IMR-90 (cell line): ENCODE measurements at regions not wholly inside any gene's neighbourhood (a gene's known extent, or its start where the extent isn't known, plus 50 kb on each side); places are given as distances from the start of the nearest gene placed in this dataset.

Experiments used
- ATAC-seq: fragments of 200-7000 bp; cut with Tn5 transposase; 2 replicates; pipeline ENCODE4 v1.9.1; 2020; ENCODE audit warnings: low read depth, mild to moderate bottlenecking, moderate library complexity
- BruUV-seq: library from RNA; stranded (reverse); fragments of 400-500 nt; replicated peaks from 2 replicates; lab custom pipeline; 2021; lab: Mats Ljungman, UMichigan
- CTCF ChIA-PET: fragments of 300-600 bp; formaldehyde crosslinking; extraction: SDS; loops from one replicate; lab custom pipeline; 2021; ENCODE audit warnings: antibody characterized with exemption; lab: Yijun Ruan, JAX
- POLR2A ChIA-PET: fragments of 300-600 bp; sonication (Branson Sonifier 250); formaldehyde crosslinking; loops from one replicate; lab custom pipeline; 2022; ENCODE audit warnings: antibody characterized with exemption; ENCODE audit not compliant: unreplicated experiment; lab: Charles Lee
- DNase-seq: peaks from one replicate; pipeline ENCODE4 v3.0.0; 2013
- H2AFZ ChIP-seq: replicated peaks from 2 replicates; pipeline ENCODE3; 2013; ENCODE audit warnings: low read length, mild to moderate bottlenecking; ENCODE audit not compliant: poor library complexity
- H2AK5ac ChIP-seq: 2 replicates; pipeline ENCODE4 v1.6.1; 2013; ENCODE audit warnings: low read depth, low read length, inconsistent platforms
- H2AK9ac ChIP-seq: replicated peaks from 2 replicates; pipeline ENCODE3; 2013; ENCODE audit warnings: mild to moderate bottlenecking, low read depth, low read length, moderate library complexity; ENCODE audit not compliant: poor library complexity
- H2BK120ac ChIP-seq: 2 replicates; pipeline ENCODE4 v1.6.1; 2013; ENCODE audit warnings: low read depth, low read length, inconsistent platforms
- H2BK15ac ChIP-seq: 3 replicates; pipeline ENCODE4 v1.6.1; 2013; ENCODE audit warnings: low read depth, low read length, inconsistent platforms
- H2BK20ac ChIP-seq: 2 replicates; pipeline ENCODE4 v1.6.1; 2013; ENCODE audit warnings: low read depth, mild to moderate bottlenecking, inconsistent platforms, low read length, moderate library complexity
- H2BK5ac ChIP-seq: 2 replicates; pipeline ENCODE4 v1.6.1; 2013; ENCODE audit warnings: mild to moderate bottlenecking, low read depth, low read length, inconsistent platforms; ENCODE audit not compliant: poor library complexity, severe bottlenecking
- H3K14ac ChIP-seq: replicated peaks from 2 replicates; pipeline ENCODE4 v1.6.1; 2013; ENCODE audit warnings: low read depth, low read length, inconsistent platforms
- H3K18ac ChIP-seq: 2 replicates; pipeline ENCODE4 v1.6.1; 2013; ENCODE audit warnings: low read depth, low read length, control low read depth
- H3K23ac ChIP-seq: 2 replicates; pipeline ENCODE4 v1.6.1; 2013; ENCODE audit warnings: low read depth, low read length, inconsistent platforms
- H3K27ac ChIP-seq: 2 replicates; pipeline ENCODE4 v1.5.1; 2013; ENCODE audit warnings: mild to moderate bottlenecking, control low read depth, low read length; ENCODE audit not compliant: insufficient read depth
- H3K27me3 ChIP-seq: 2 replicates; pipeline ENCODE4 v1.6.1; 2013; ENCODE audit warnings: low read length; ENCODE audit not compliant: control insufficient read depth, insufficient read depth
- H3K36me3 ChIP-seq: 2 replicates; pipeline ENCODE4 v1.6.1; 2013; ENCODE audit warnings: low read length, mixed read lengths; ENCODE audit not compliant: control insufficient read depth, insufficient read depth
- H3K4ac ChIP-seq: 2 replicates; pipeline ENCODE4 v1.6.1; 2013; ENCODE audit warnings: low read depth, low read length, inconsistent platforms
- H3K4me1 ChIP-seq: 2 replicates; pipeline ENCODE4 v1.6.1; 2013; ENCODE audit warnings: low read length, mixed read lengths; ENCODE audit not compliant: control insufficient read depth, insufficient read depth
- H3K4me2 ChIP-seq: 2 replicates; pipeline ENCODE4 v1.6.1; 2013; ENCODE audit warnings: low read depth, mild to moderate bottlenecking, control low read depth, low read length, moderate library complexity
- H3K4me3 ChIP-seq: 2 replicates; pipeline ENCODE4 v1.5.1; 2013; ENCODE audit warnings: low read depth, mild to moderate bottlenecking, control low read depth, low read length, moderate library complexity; ENCODE audit not compliant: insufficient read depth
- H3K56ac ChIP-seq: 2 replicates; pipeline ENCODE4 v1.6.1; 2013; ENCODE audit warnings: low read length, inconsistent platforms; ENCODE audit not compliant: insufficient read depth; ENCODE audit errors: extremely low read depth
- H3K79me1 ChIP-seq, 2 experiments: 2 replicates each; pipeline ENCODE4 v1.6.1; 2013; ENCODE audit warnings: low read length in 2 of 2, inconsistent platforms in 1 of 2, low read depth in 1 of 2
- H3K9ac ChIP-seq: 2 replicates; pipeline ENCODE4 v1.6.1; 2013; ENCODE audit warnings: low read depth, low read length, control low read depth
- H3K9me1 ChIP-seq: 2 replicates; pipeline ENCODE4 v1.6.1; 2013; ENCODE audit warnings: low read length, inconsistent platforms; ENCODE audit not compliant: insufficient read depth
- H3K9me3 ChIP-seq: 2 replicates; pipeline ENCODE4 v1.6.1; 2013; ENCODE audit warnings: low read length; ENCODE audit not compliant: control insufficient read depth, insufficient read depth
- H4K20me1 ChIP-seq: 2 replicates; pipeline ENCODE4 v1.6.1; 2013; ENCODE audit warnings: low read length, inconsistent platforms; ENCODE audit not compliant: insufficient read depth
- H4K5ac ChIP-seq: 2 replicates; pipeline ENCODE4 v1.6.1; 2013; ENCODE audit warnings: mild to moderate bottlenecking, low read depth, low read length, control low read depth
- H4K8ac ChIP-seq, 2 experiments: 2 replicates each; pipeline ENCODE4 v1.6.1; 2013; ENCODE audit warnings: low read depth in 2 of 2, low read length in 2 of 2, control low read depth in 1 of 2, inconsistent platforms in 1 of 2
- H4K91ac ChIP-seq: 2 replicates; pipeline ENCODE4 v1.6.1; 2013; ENCODE audit warnings: low read depth, low read length, inconsistent platforms; ENCODE audit not compliant: insufficient read depth
- CEBPB ChIP-seq: IDR thresholded peaks from 2 replicates; pipeline ENCODE4 v1.6.1; 2012; ENCODE audit warnings: low read depth, low read length, improper control_type of control experiment
- FOS ChIP-seq: fragments of 150-350 bp; IDR thresholded peaks from 2 replicates; pipeline ENCODE4 v1.6.1; 2016; ENCODE audit warnings: low read depth, low read length
- MAFK ChIP-seq: IDR thresholded peaks from 2 replicates; pipeline ENCODE4 v1.6.1; 2012; ENCODE audit warnings: low read depth, low read length, improper control_type of control experiment
- MAZ ChIP-seq: IDR thresholded peaks from 2 replicates; pipeline ENCODE4 v1.6.1; 2012; ENCODE audit warnings: low read depth, mild to moderate bottlenecking, low read length, improper control_type of control experiment, moderate library complexity, borderline replicate concordance
- RAD21 ChIP-seq: IDR thresholded peaks from 2 replicates; pipeline ENCODE4 v1.6.1; 2012; ENCODE audit warnings: low read length, improper control_type of control experiment
- RFX5 ChIP-seq: IDR thresholded peaks from 2 replicates; pipeline ENCODE4 v1.8.0; 2012; ENCODE audit warnings: low read depth, mild to moderate bottlenecking, low read length, moderate library complexity
- WGBS, 2 experiments: methylation state at CpG; one replicate each; pipeline versions ENCODE4 v1.1.5 to v1.1.7; 2013; ENCODE audit warnings: missing lambda C conversion rate in 2 of 2; ENCODE audit not compliant: insufficient read length in 1 of 2; ENCODE audit errors: extremely low coverage in 2 of 2; 5-methylcytosine and 5-hydroxymethylcytosine counted together
- dilution Hi-C: fragments of 300-500 bp; cut with HindIII; formaldehyde crosslinking; loops from one replicate; pipeline ENCODE4 v1.14.3; 2018; ENCODE audit warnings: low sequenced_read_pairs; ENCODE audit not compliant: unreplicated experiment
- in situ Hi-C: fragments of 300-500 bp; cut with MboI; formaldehyde crosslinking; loops from 3 replicates; pipeline ENCODE4 v1.14.3; 2019; ENCODE audit warnings: low sequenced_read_pairs, inconsistent platforms, mixed read lengths
- intact Hi-C: fragments of 100-400 bp; cut with micrococcal nuclease; formaldehyde crosslinking; loops from 2 replicates; pipeline ENCODE4 v1.10.0; 2022
- TF ChIP-seq, protein P1 (sequence below): fragments of 150-350 bp; IDR thresholded peaks from 2 replicates; pipeline ENCODE4 v1.6.1; 2016; ENCODE audit warnings: low read depth, mild to moderate bottlenecking, low read length, moderate library complexity, borderline replicate concordance

- H2AK5ac ChIP-seq = no peak overlapping the region
- BruUV-seq = no TSS peak
- no peak overlapping the region for H3K9ac ChIP-seq
- in situ Hi-C loops (no loop called here), dilution Hi-C loops (no loop called here), intact Hi-C loops (no loop called here)
- H4K5ac ChIP-seq = no peak overlapping the region
- ATAC-seq (no peak), DNase-seq (no peak)
- ChIA-PET POLR2A (no interaction called here), CTCF (no interaction called here)
- no peak overlapping the region for H3K23ac ChIP-seq
- H3K14ac ChIP-seq = no peak overlapping the region
- no peaks in the 10 kb centered on the region for H3K27me3 ChIP-seq
- no peak overlapping the region for H2AFZ ChIP-seq
- H3K36me3 ChIP-seq = no peaks in the 10 kb centered on the region
- H3K79me1 ChIP-seq = no peaks in the 10 kb centered on the region
- no peak for TF ChIP-seq MAZ
- no peak for TF ChIP-seq RAD21
- TF ChIP-seq RFX5 = no peak
- no peak for TF ChIP-seq CEBPB
- TF ChIP-seq, protein P1, sequence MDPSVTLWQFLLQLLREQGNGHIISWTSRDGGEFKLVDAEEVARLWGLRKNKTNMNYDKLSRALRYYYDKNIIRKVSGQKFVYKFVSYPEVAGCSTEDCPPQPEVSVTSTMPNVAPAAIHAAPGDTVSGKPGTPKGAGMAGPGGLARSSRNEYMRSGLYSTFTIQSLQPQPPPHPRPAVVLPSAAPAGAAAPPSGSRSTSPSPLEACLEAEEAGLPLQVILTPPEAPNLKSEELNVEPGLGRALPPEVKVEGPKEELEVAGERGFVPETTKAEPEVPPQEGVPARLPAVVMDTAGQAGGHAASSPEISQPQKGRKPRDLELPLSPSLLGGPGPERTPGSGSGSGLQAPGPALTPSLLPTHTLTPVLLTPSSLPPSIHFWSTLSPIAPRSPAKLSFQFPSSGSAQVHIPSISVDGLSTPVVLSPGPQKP = no peak
- peak; percentile 58 for TF ChIP-seq MAFK
- no peak for TF ChIP-seq FOS
- H2AK9ac ChIP-seq = no peak overlapping the region
- no peak overlapping the region for H3K27ac ChIP-seq
- no CpG with 5 or more reads among the region's 1 CpG for WGBS, 2 experiments
- no peak overlapping the region for H4K91ac ChIP-seq
- no peak overlapping the region for H2BK5ac ChIP-seq
- no peak overlapping the region for H2BK20ac ChIP-seq
- no peak overlapping the region for H2BK120ac ChIP-seq
- H3K4me1 ChIP-seq = no peaks in the 10 kb centered on the region
- H3K18ac ChIP-seq = no peak overlapping the region
- no peak overlapping the region for H3K4ac ChIP-seq
- H3K4me2 ChIP-seq = no peak overlapping the region
- H3K56ac ChIP-seq = no peak overlapping the region
- no peak overlapping the region for H3K4me3 ChIP-seq
- no peaks in the 10 kb centered on the region for H3K9me3 ChIP-seq
- no peak overlapping the region for H2BK15ac ChIP-seq
- no peak overlapping the region for H4K8ac ChIP-seq
- H4K20me1 ChIP-seq = no peaks in the 10 kb centered on the region
- H3K9me1 ChIP-seq = no peaks in the 10 kb centered on the region
Measured at GRCh38 chr2:36174920-36175319, 180.7 kb upstream of the CRIM1 start.
